ENCODE measurements at regions not wholly inside any gene's neighbourhood (a gene's known extent, or its start where the extent isn't known, plus 50 kb on each side); places are given as distances from the start of the nearest gene placed in this dataset.

DNA sequence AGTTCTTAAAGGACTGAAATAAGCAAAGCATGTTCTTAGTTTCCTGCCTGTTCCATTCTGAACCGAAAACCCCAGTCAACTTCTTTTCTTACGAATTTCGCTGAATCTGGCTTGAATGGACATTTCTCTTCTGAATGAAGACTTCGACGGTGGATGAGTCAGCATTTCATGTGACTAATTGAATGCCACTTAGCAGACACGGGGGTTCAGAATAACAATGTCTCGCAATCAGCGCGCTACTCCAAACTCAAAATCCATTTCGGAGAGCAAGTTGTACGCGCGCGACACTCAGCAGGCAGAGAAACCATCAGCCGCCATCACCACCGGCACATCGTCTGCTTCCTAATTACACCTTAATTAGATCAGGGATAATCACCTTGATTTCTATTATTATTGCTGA, 239.0 kb upstream of the KLF6 start:
- H3K9me3 ChIP-seq (ENCODE audit: insufficient read depth, low read depth, low read length) = no peaks in the 10 kb centered on the region
- Mint-ChIP-seq H3K4me1 (ENCODE audit: low read depth, unreplicated experiment) (peaks cover 42% of the 10 kb centered on the region), H3K9me3 (ENCODE audit: unreplicated experiment) (peaks cover 6% of the 10 kb centered on the region), H3K4me3 (ENCODE audit: unreplicated experiment) (no peak overlapping the region), H3K36me3 (ENCODE audit: low read depth, unreplicated experiment) (no peaks in the 10 kb centered on the region), H3K27ac (ENCODE audit: unreplicated experiment) (peak overlapping the region; percentile 98), H3K27me3 (ENCODE audit: low read depth, unreplicated experiment) (no peaks in the 10 kb centered on the region)
- H3K9ac ChIP-seq (ENCODE audit: low read length) = no peak overlapping the region
- H2AFZ ChIP-seq (ENCODE audit: low read depth, low read length) = no peak overlapping the region
- peak overlapping the region; percentile 36 for H3K4me2 ChIP-seq (ENCODE audit: low read length)
- no peaks in the 10 kb centered on the region for H3K79me2 ChIP-seq (ENCODE audit: insufficient read depth, low read length)
- no peaks in the 10 kb centered on the region for H4K20me1 ChIP-seq (ENCODE audit: insufficient read depth, low read length)
- no peak overlapping the region for H3K4me3 ChIP-seq (ENCODE audit: insufficient read depth, low read depth, low read length)
- FAIRE-seq = no peak
- TF ChIP-seq, protein P1, sequence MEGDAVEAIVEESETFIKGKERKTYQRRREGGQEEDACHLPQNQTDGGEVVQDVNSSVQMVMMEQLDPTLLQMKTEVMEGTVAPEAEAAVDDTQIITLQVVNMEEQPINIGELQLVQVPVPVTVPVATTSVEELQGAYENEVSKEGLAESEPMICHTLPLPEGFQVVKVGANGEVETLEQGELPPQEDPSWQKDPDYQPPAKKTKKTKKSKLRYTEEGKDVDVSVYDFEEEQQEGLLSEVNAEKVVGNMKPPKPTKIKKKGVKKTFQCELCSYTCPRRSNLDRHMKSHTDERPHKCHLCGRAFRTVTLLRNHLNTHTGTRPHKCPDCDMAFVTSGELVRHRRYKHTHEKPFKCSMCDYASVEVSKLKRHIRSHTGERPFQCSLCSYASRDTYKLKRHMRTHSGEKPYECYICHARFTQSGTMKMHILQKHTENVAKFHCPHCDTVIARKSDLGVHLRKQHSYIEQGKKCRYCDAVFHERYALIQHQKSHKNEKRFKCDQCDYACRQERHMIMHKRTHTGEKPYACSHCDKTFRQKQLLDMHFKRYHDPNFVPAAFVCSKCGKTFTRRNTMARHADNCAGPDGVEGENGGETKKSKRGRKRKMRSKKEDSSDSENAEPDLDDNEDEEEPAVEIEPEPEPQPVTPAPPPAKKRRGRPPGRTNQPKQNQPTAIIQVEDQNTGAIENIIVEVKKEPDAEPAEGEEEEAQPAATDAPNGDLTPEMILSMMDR (IDR thresholded peaks at IDR 0.05; ENCODE audit: insufficient read depth, low read depth, low read length) = no peak
- TF ChIP-seq EZH2 (IDR thresholded peaks at IDR 0.05; ENCODE audit: insufficient read depth, low read length) = no peak
- H3K4me1 ChIP-seq (ENCODE audit: insufficient read depth, low read length) = peaks cover 6% of the 10 kb centered on the region
- H3K27ac ChIP-seq (ENCODE audit: low read depth, low read length) = no peak overlapping the region
- H3K27me3 ChIP-seq (ENCODE audit: insufficient read depth, low read length) = no peaks in the 10 kb centered on the region
- DNase-seq (ENCODE audit: low read depth) = peak; percentile 67
- no peaks in the 10 kb centered on the region for H3K36me3 ChIP-seq (ENCODE audit: insufficient read depth, low read length)

DNA sequence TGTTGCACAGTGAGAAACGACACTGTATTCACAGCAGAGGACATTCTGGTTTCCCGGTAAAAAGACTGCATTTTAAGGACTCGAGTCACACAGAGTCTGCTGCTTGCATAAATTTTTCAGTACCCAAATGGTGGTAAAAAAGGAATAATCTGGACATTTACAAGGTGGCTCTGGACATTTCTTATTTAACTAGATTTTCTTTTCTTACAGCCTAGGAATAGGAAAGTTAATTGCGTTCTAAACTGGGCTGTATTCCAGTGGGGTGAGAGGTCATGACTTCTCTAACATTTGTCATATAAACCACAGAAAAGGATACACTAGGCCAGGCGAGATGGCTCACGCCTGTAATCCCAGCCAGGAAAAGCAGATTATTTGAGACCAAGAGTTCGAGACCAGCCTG, 237.5 kb upstream of the KLF6 start:
- TF ChIP-seq, protein P1 (IDR thresholded peaks at IDR 0.05; ENCODE audit: insufficient read depth, low read depth, low read length) = no peak
- no peak for TF ChIP-seq EZH2 (IDR thresholded peaks at IDR 0.05; ENCODE audit: insufficient read depth, low read length)
- Mint-ChIP-seq H3K4me1 (ENCODE audit: low read depth, unreplicated experiment) (peaks cover 42% of the 10 kb centered on the region), H3K36me3 (ENCODE audit: low read depth, unreplicated experiment) (no peaks in the 10 kb centered on the region), H3K4me3 (ENCODE audit: unreplicated experiment) (no peak overlapping the region), H3K27me3 (ENCODE audit: low read depth, unreplicated experiment) (no peaks in the 10 kb centered on the region), H3K9me3 (ENCODE audit: unreplicated experiment) (peaks cover 6% of the 10 kb centered on the region), H3K27ac (ENCODE audit: unreplicated experiment) (no peak overlapping the region)
- FAIRE-seq (no peak), DNase-seq (ENCODE audit: low read depth) (no peak)
- Histone ChIP-seq H3K4me3 (ENCODE audit: insufficient read depth, low read depth, low read length) (no peak overlapping the region), H4K20me1 (ENCODE audit: insufficient read depth, low read length) (no peaks in the 10 kb centered on the region), H2AFZ (ENCODE audit: low read depth, low read length) (no peak overlapping the region), H3K4me1 (ENCODE audit: insufficient read depth, low read length) (peaks cover 6% of the 10 kb centered on the region), H3K9me3 (ENCODE audit: insufficient read depth, low read depth, low read length) (no peaks in the 10 kb centered on the region), H3K27me3 (ENCODE audit: insufficient read depth, low read length) (no peaks in the 10 kb centered on the region), H3K9ac (ENCODE audit: low read length) (no peak overlapping the region), H3K79me2 (ENCODE audit: insufficient read depth, low read length) (no peaks in the 10 kb centered on the region), H3K4me2 (ENCODE audit: low read length) (no peak overlapping the region), H3K36me3 (ENCODE audit: insufficient read depth, low read length) (no peaks in the 10 kb centered on the region), H3K27ac (ENCODE audit: low read depth, low read length) (no peak overlapping the region)

DNA sequence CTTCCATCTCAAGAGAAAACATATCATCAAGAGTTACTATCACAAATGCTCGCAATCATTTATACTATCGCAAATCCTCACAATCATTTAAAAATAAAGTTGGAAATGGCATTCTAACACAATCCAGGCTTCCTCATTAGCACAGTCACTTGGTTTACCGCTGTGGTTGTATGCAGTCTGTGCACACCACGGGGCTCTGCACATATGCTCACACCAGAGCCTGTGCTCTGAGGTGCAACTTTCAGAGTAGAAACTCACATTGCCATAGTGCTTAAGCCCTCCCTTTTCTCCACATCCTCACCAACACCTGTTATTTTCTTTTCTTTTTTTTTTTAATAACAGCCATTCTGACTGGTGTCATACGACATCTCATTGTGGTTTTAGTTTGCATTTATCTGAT, 235.6 kb upstream of the KLF6 start:
- Histone ChIP-seq H2AFZ (ENCODE audit: low read depth, low read length) (no peak overlapping the region), H3K27ac (ENCODE audit: low read depth, low read length) (no peak overlapping the region), H3K36me3 (ENCODE audit: insufficient read depth, low read length) (no peaks in the 10 kb centered on the region), H3K79me2 (ENCODE audit: insufficient read depth, low read length) (no peaks in the 10 kb centered on the region), H3K4me3 (ENCODE audit: insufficient read depth, low read depth, low read length) (no peak overlapping the region), H3K27me3 (ENCODE audit: insufficient read depth, low read length) (no peaks in the 10 kb centered on the region), H4K20me1 (ENCODE audit: insufficient read depth, low read length) (no peaks in the 10 kb centered on the region), H3K4me2 (ENCODE audit: low read length) (no peak overlapping the region), H3K4me1 (ENCODE audit: insufficient read depth, low read length) (peaks cover 6% of the 10 kb centered on the region), H3K9me3 (ENCODE audit: insufficient read depth, low read depth, low read length) (no peaks in the 10 kb centered on the region), H3K9ac (ENCODE audit: low read length) (no peak overlapping the region)
- no peak for FAIRE-seq
- Mint-ChIP-seq H3K27me3 (ENCODE audit: low read depth, unreplicated experiment) (no peaks in the 10 kb centered on the region), H3K4me3 (ENCODE audit: unreplicated experiment) (no peak overlapping the region), H3K36me3 (ENCODE audit: low read depth, unreplicated experiment) (no peaks in the 10 kb centered on the region), H3K27ac (ENCODE audit: unreplicated experiment) (no peak overlapping the region), H3K4me1 (ENCODE audit: low read depth, unreplicated experiment) (peaks cover 33% of the 10 kb centered on the region), H3K9me3 (ENCODE audit: unreplicated experiment) (peaks cover 6% of the 10 kb centered on the region)
- DNase-seq (ENCODE audit: low read depth) = no peak
- TF ChIP-seq, protein P1 (IDR thresholded peaks at IDR 0.05; ENCODE audit: insufficient read depth, low read depth, low read length) = no peak
- TF ChIP-seq EZH2 (IDR thresholded peaks at IDR 0.05; ENCODE audit: insufficient read depth, low read length) = no peak
